ENCODE measurements at regions not wholly inside any gene's neighbourhood (a gene's known extent, or its start where the extent isn't known, plus 50 kb on each side); places are given as distances from the start of the nearest gene placed in this dataset.
A peak's percentile ranks its signal among the peaks of the same experiment; 100 is the strongest.

DNA sequence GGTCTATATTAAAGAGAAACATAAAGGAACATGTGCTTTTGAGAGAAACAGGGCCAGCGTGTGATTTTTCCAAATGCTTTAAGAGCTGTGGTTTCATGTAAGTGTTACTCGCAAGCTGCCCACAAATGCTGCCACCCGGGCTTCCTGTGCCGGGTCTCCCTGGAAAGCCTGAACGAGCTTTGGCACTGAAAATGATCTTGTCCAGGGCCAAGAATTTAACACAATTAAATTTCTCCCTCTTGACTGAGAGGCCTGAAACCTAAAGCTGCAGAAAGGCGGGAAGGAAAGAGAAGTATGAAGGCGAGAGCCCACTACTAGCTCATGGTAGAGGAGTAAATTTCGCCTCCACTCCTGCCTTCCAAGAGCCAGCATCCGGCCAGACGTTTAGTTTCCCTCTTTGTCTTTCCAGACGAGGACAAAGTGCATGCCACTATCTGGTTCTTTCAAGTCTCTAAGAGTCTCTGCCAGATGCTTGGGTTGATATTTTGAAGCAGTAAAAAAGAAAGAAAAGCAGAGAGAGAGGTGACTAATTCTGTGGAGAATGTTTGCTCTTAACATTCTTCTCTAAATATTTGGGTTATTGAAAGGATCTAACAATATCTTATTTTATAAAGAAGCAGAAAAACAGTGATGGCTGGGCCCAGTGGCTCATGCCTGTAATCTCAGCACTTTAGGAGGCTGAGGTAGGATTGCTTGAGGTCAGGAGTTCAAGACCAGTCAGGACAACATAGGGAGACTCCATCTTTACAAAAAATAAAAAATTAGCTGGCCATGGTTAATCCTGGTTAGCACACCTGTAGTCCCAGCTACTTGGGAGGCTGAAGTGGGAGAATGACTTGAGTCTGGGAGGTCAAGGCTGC, 100.0 kb upstream of the HNRNPU start:
- Mint-ChIP-seq H3K36me3 (no peaks in the 10 kb centered on the region), H3K4me3 (no peak overlapping the region), H3K9me3 (no peaks in the 10 kb centered on the region), H3K27ac (no peak overlapping the region), H3K4me1 (peaks cover 38% of the 10 kb centered on the region), H3K27me3 (ENCODE audit: low read depth) (no peaks in the 10 kb centered on the region)
- DNase-seq (ENCODE audit: low spot score) (no peak), ATAC-seq (peak; percentile 45; the same call in 1 of the 2 replicates)
- TF ChIP-seq ZNF671 (CRISPR knock-in tag; IDR thresholded peaks at IDR 0.05) (no peak), SP1 (CRISPR knock-in tag; conservative IDR thresholded peaks at IDR 0.05) (no peak), ATF1 (CRISPR knock-in tag; IDR thresholded peaks at IDR 0.05) (no peak), CREM (CRISPR knock-in tag; IDR thresholded peaks at IDR 0.05) (no peak), OVOL2 (CRISPR knock-in tag; IDR thresholded peaks at IDR 0.05; ENCODE audit: borderline replicate concordance) (no peak), ZNF416 (CRISPR knock-in tag; IDR thresholded peaks at IDR 0.05) (no peak), PRRX2 (CRISPR knock-in tag; IDR thresholded peaks at IDR 0.05) (no peak)
- TF ChIP-seq, protein P1, sequence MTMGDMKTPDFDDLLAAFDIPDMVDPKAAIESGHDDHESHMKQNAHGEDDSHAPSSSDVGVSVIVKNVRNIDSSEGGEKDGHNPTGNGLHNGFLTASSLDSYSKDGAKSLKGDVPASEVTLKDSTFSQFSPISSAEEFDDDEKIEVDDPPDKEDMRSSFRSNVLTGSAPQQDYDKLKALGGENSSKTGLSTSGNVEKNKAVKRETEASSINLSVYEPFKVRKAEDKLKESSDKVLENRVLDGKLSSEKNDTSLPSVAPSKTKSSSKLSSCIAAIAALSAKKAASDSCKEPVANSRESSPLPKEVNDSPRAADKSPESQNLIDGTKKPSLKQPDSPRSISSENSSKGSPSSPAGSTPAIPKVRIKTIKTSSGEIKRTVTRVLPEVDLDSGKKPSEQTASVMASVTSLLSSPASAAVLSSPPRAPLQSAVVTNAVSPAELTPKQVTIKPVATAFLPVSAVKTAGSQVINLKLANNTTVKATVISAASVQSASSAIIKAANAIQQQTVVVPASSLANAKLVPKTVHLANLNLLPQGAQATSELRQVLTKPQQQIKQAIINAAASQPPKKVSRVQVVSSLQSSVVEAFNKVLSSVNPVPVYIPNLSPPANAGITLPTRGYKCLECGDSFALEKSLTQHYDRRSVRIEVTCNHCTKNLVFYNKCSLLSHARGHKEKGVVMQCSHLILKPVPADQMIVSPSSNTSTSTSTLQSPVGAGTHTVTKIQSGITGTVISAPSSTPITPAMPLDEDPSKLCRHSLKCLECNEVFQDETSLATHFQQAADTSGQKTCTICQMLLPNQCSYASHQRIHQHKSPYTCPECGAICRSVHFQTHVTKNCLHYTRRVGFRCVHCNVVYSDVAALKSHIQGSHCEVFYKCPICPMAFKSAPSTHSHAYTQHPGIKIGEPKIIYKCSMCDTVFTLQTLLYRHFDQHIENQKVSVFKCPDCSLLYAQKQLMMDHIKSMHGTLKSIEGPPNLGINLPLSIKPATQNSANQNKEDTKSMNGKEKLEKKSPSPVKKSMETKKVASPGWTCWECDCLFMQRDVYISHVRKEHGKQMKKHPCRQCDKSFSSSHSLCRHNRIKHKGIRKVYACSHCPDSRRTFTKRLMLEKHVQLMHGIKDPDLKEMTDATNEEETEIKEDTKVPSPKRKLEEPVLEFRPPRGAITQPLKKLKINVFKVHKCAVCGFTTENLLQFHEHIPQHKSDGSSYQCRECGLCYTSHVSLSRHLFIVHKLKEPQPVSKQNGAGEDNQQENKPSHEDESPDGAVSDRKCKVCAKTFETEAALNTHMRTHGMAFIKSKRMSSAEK (CRISPR knock-in tag; IDR thresholded peaks at IDR 0.05; ENCODE audit: borderline replicate concordance) = no peak
- TF ChIP-seq, protein P2, sequence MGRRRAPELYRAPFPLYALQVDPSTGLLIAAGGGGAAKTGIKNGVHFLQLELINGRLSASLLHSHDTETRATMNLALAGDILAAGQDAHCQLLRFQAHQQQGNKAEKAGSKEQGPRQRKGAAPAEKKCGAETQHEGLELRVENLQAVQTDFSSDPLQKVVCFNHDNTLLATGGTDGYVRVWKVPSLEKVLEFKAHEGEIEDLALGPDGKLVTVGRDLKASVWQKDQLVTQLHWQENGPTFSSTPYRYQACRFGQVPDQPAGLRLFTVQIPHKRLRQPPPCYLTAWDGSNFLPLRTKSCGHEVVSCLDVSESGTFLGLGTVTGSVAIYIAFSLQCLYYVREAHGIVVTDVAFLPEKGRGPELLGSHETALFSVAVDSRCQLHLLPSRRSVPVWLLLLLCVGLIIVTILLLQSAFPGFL (CRISPR knock-in tag; IDR thresholded peaks at IDR 0.05; ENCODE audit: borderline replicate concordance) = no peak
- TF ChIP-seq, protein P3, sequence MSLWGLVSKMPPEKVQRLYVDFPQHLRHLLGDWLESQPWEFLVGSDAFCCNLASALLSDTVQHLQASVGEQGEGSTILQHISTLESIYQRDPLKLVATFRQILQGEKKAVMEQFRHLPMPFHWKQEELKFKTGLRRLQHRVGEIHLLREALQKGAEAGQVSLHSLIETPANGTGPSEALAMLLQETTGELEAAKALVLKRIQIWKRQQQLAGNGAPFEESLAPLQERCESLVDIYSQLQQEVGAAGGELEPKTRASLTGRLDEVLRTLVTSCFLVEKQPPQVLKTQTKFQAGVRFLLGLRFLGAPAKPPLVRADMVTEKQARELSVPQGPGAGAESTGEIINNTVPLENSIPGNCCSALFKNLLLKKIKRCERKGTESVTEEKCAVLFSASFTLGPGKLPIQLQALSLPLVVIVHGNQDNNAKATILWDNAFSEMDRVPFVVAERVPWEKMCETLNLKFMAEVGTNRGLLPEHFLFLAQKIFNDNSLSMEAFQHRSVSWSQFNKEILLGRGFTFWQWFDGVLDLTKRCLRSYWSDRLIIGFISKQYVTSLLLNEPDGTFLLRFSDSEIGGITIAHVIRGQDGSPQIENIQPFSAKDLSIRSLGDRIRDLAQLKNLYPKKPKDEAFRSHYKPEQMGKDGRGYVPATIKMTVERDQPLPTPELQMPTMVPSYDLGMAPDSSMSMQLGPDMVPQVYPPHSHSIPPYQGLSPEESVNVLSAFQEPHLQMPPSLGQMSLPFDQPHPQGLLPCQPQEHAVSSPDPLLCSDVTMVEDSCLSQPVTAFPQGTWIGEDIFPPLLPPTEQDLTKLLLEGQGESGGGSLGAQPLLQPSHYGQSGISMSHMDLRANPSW (CRISPR knock-in tag; conservative IDR thresholded peaks at IDR 0.05; ENCODE audit: low read depth) = no peak
- TF ChIP-seq, protein P4, sequence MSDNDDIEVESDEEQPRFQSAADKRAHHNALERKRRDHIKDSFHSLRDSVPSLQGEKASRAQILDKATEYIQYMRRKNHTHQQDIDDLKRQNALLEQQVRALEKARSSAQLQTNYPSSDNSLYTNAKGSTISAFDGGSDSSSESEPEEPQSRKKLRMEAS (CRISPR knock-in tag; IDR thresholded peaks at IDR 0.05) = no peak
- TF ChIP-seq, protein P5, sequence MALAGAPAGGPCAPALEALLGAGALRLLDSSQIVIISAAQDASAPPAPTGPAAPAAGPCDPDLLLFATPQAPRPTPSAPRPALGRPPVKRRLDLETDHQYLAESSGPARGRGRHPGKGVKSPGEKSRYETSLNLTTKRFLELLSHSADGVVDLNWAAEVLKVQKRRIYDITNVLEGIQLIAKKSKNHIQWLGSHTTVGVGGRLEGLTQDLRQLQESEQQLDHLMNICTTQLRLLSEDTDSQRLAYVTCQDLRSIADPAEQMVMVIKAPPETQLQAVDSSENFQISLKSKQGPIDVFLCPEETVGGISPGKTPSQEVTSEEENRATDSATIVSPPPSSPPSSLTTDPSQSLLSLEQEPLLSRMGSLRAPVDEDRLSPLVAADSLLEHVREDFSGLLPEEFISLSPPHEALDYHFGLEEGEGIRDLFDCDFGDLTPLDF (CRISPR knock-in tag; IDR thresholded peaks at IDR 0.05) = no peak
- TF ChIP-seq, protein P6, sequence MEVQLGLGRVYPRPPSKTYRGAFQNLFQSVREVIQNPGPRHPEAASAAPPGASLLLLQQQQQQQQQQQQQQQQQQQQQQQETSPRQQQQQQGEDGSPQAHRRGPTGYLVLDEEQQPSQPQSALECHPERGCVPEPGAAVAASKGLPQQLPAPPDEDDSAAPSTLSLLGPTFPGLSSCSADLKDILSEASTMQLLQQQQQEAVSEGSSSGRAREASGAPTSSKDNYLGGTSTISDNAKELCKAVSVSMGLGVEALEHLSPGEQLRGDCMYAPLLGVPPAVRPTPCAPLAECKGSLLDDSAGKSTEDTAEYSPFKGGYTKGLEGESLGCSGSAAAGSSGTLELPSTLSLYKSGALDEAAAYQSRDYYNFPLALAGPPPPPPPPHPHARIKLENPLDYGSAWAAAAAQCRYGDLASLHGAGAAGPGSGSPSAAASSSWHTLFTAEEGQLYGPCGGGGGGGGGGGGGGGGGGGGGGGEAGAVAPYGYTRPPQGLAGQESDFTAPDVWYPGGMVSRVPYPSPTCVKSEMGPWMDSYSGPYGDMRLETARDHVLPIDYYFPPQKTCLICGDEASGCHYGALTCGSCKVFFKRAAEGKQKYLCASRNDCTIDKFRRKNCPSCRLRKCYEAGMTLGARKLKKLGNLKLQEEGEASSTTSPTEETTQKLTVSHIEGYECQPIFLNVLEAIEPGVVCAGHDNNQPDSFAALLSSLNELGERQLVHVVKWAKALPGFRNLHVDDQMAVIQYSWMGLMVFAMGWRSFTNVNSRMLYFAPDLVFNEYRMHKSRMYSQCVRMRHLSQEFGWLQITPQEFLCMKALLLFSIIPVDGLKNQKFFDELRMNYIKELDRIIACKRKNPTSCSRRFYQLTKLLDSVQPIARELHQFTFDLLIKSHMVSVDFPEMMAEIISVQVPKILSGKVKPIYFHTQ (CRISPR knock-in tag; IDR thresholded peaks at IDR 0.05) = no peak
- TF ChIP-seq, protein P7, sequence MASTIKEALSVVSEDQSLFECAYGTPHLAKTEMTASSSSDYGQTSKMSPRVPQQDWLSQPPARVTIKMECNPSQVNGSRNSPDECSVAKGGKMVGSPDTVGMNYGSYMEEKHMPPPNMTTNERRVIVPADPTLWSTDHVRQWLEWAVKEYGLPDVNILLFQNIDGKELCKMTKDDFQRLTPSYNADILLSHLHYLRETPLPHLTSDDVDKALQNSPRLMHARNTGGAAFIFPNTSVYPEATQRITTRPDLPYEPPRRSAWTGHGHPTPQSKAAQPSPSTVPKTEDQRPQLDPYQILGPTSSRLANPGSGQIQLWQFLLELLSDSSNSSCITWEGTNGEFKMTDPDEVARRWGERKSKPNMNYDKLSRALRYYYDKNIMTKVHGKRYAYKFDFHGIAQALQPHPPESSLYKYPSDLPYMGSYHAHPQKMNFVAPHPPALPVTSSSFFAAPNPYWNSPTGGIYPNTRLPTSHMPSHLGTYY (CRISPR knock-in tag; IDR thresholded peaks at IDR 0.05) = no peak
- TF ChIP-seq, protein P8, sequence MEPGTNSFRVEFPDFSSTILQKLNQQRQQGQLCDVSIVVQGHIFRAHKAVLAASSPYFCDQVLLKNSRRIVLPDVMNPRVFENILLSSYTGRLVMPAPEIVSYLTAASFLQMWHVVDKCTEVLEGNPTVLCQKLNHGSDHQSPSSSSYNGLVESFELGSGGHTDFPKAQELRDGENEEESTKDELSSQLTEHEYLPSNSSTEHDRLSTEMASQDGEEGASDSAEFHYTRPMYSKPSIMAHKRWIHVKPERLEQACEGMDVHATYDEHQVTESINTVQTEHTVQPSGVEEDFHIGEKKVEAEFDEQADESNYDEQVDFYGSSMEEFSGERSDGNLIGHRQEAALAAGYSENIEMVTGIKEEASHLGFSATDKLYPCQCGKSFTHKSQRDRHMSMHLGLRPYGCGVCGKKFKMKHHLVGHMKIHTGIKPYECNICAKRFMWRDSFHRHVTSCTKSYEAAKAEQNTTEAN (CRISPR knock-in tag; IDR thresholded peaks at IDR 0.05) = no peak
- ChIA-PET POLR2A (interaction anchor here (0.8 kb wide), 1 partner anchor 105 kb away, joined by 4 read pairs; no protein-coding TSS in a partner anchor), CTCF (interaction anchor here (1.0 to 2.0 kb wide), 3 partner anchors 78 to 102 kb away, joined by 3 to 11 read pairs (median 8); no protein-coding TSS in a partner anchor)
